PC-9 (cell line): ENCODE measurements at regions not wholly inside any gene's neighbourhood (a gene's known extent, or its start where the extent isn't known, plus 50 kb on each side); places are given as distances from the start of the nearest gene placed in this dataset.
A peak's percentile ranks its signal among the peaks of the same experiment; 100 is the strongest.

Experiments
- BruUV-seq: library from RNA; stranded (reverse); fragments of 400-500 nt; replicated peaks from 2 replicates; lab custom pipeline; 2021; lab: Mats Ljungman, UMichigan
- CTCF ChIA-PET: fragments of 300-600 bp; sonication (Branson Sonifier 250); formaldehyde crosslinking; loops from one replicate; lab custom pipeline; 2022; ENCODE audit warnings: antibody characterized with exemption; lab: Charles Lee
- POLR2A ChIA-PET: fragments of 300-600 bp; sonication (Branson Sonifier 250); formaldehyde crosslinking; loops from one replicate; lab custom pipeline; 2022; ENCODE audit warnings: antibody characterized with exemption; ENCODE audit not compliant: unreplicated experiment; lab: Charles Lee
- DNase-seq, 2 experiments: peaks; one replicate each; pipeline versions ENCODE4 v3.0.0 to v3.0.0-alpha.2; 2015 to 2022; ENCODE audit warnings: mixed read lengths in 1 of 2
- H2AFZ ChIP-seq: fragments of 200-600 bp; sonication (generic); 2 replicates; pipeline ENCODE4 v1.8.1; 2017; ENCODE audit warnings: antibody characterized with exemption
- H3F3A ChIP-seq: fragments of 200-600 bp; sonication (generic); 2 replicates; pipeline ENCODE4 v1.8.1; 2017; ENCODE audit warnings: antibody characterized with exemption, mild to moderate bottlenecking, low read depth; ENCODE audit not compliant: insufficient read depth
- H3K27ac ChIP-seq: fragments of 200-600 bp; sonication (generic); 2 replicates; pipeline ENCODE4 v1.6.1; 2016; ENCODE audit warnings: mixed run types
- H3K27me3 ChIP-seq: fragments of 200-600 bp; sonication (generic); 2 replicates; pipeline ENCODE4 v1.6.1; 2016; ENCODE audit warnings: low read depth, mixed run types; ENCODE audit not compliant: insufficient read depth
- H3K36me3 ChIP-seq: fragments of 200-600 bp; sonication (generic); 2 replicates; pipeline ENCODE4 v1.6.1; 2016; ENCODE audit warnings: low read depth, mixed run types
- H3K4me1 ChIP-seq: fragments of 200-600 bp; sonication (generic); replicated peaks from 2 replicates; pipeline ENCODE4 v1.6.1; 2016; ENCODE audit warnings: mixed run types; ENCODE audit not compliant: insufficient read depth
- H3K4me2 ChIP-seq: fragments of 200-600 bp; sonication (generic); 2 replicates; pipeline ENCODE4 v1.6.1; 2017; ENCODE audit warnings: mixed run types
- H3K4me3 ChIP-seq: fragments of 200-600 bp; sonication (generic); 2 replicates; pipeline ENCODE4 v1.6.1; 2016; ENCODE audit warnings: mixed run types
- H3K79me2 ChIP-seq: fragments of 200-600 bp; sonication (generic); 2 replicates; pipeline ENCODE4 v1.6.1; 2017; ENCODE audit warnings: low read depth, mixed run types
- H3K9me2 ChIP-seq: fragments of 200-600 bp; sonication (generic); 2 replicates; pipeline ENCODE4 v1.8.1; 2017; ENCODE audit warnings: mild to moderate bottlenecking; ENCODE audit not compliant: insufficient read depth
- H3K9me3 ChIP-seq: fragments of 200-600 bp; sonication (generic); 2 replicates; pipeline ENCODE4 v1.8.1; 2016; ENCODE audit warnings: low read depth; ENCODE audit not compliant: insufficient read depth
- H4K20me1 ChIP-seq: fragments of 200-600 bp; sonication (generic); 2 replicates; pipeline ENCODE4 v1.8.1; 2017; ENCODE audit not compliant: insufficient read depth
- EZH2 ChIP-seq: fragments of 200-600 bp; sonication (generic); IDR thresholded peaks from 2 replicates; pipeline ENCODE4 v1.8.0; 2017; ENCODE audit warnings: antibody characterized with exemption, low read depth
- intact Hi-C: fragments of 100-400 bp; cut with micrococcal nuclease; formaldehyde crosslinking; loops from one replicate; pipeline ENCODE4 v1.10.0; 2022; ENCODE audit not compliant: unreplicated experiment
- TF ChIP-seq, protein P1 (sequence below): fragments of 200-600 bp; sonication (generic); conservative IDR thresholded peaks from 2 replicates; pipeline ENCODE4 v1.6.1; 2017; ENCODE audit warnings: mixed run types, antibody characterized with exemption, mild to moderate bottlenecking, moderate library complexity

DNA sequence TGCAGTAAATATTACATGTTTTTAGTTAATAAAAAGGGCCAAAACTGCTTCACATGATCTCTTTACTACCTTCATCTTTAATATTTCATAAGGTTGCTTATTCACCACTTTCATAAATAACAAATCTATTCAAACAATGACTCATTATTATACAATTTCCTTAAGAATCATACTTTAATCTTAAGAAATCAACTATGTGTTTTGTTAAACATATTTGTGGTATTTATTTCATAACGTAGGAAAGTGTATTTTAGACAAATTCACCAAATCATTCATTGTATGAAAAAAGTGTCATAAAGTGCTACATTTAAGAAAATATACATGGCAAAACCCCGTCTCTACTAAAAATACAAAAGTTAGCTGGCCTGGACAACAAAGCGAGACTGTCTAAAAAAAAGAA lies 150.5 kb upstream of the RXFP1 start:
- Histone ChIP-seq H3K4me1 (peaks cover 12% of the 10 kb centered on the region), H3K79me2 (no peaks in the 10 kb centered on the region), H2AFZ (no peak overlapping the region), H3K9me2 (no peaks in the 10 kb centered on the region), H3K9me3 (no peaks in the 10 kb centered on the region), H3K4me3 (no peak overlapping the region), H3K36me3 (no peaks in the 10 kb centered on the region), H3F3A (no peaks in the 10 kb centered on the region), H3K27ac (peak overlapping the region; percentile 17; the same call in 1 of the 2 replicates), H4K20me1 (no peaks in the 10 kb centered on the region), H3K27me3 (no peaks in the 10 kb centered on the region), H3K4me2 (peak overlapping the region; percentile 25)
- TF ChIP-seq EZH2: no peak
- TF ChIP-seq, protein P1, sequence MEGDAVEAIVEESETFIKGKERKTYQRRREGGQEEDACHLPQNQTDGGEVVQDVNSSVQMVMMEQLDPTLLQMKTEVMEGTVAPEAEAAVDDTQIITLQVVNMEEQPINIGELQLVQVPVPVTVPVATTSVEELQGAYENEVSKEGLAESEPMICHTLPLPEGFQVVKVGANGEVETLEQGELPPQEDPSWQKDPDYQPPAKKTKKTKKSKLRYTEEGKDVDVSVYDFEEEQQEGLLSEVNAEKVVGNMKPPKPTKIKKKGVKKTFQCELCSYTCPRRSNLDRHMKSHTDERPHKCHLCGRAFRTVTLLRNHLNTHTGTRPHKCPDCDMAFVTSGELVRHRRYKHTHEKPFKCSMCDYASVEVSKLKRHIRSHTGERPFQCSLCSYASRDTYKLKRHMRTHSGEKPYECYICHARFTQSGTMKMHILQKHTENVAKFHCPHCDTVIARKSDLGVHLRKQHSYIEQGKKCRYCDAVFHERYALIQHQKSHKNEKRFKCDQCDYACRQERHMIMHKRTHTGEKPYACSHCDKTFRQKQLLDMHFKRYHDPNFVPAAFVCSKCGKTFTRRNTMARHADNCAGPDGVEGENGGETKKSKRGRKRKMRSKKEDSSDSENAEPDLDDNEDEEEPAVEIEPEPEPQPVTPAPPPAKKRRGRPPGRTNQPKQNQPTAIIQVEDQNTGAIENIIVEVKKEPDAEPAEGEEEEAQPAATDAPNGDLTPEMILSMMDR: no peak
- POLR2A ChIA-PET: no interaction called here
- DNase-seq: peak in 1 of 2 experiments; percentile 50
- CTCF ChIA-PET: no interaction called here
- intact Hi-C loops: no loop called here
- BruUV-seq: no TSS peak

DNA sequence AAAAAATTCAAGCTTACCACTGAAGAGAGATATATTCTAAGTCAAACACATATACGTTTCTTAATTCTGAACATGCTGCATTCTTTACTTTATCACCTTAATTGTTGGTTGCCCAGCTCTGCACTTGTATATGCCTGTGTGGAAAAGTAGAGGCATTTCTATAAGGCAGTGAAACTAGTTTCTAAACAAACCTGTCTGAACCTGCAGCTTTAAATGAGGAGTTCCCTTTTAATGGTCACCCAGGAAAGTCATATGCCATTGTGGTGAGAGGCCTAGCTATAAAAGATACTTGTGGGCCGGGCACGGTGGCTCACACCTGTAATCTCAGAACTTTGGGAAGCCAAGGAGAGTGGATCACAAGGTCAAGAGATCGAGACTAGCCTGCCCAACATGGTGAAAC lies 147.4 kb upstream of the RXFP1 start:
- H4K20me1 ChIP-seq: no peaks in the 10 kb centered on the region
- intact Hi-C loops: loop anchor here (2.0 kb wide), 1 partner anchor 74 kb away; no protein-coding TSS in a partner anchor
- no peaks in the 10 kb centered on the region for H3K79me2 ChIP-seq
- H3K27me3 ChIP-seq: no peaks in the 10 kb centered on the region
- BruUV-seq: no TSS peak
- H3K27ac ChIP-seq: no peak overlapping the region
- no peaks in the 10 kb centered on the region for H3F3A ChIP-seq
- H3K9me3 ChIP-seq: no peaks in the 10 kb centered on the region
- H3K4me2 ChIP-seq: no peak overlapping the region
- H3K36me3 ChIP-seq: no peaks in the 10 kb centered on the region
- peaks cover 12% of the 10 kb centered on the region for H3K4me1 ChIP-seq
- POLR2A ChIA-PET: no interaction called here
- no peak for TF ChIP-seq EZH2
- TF ChIP-seq, protein P1: no peak
- no peaks in the 10 kb centered on the region for H3K9me2 ChIP-seq
- CTCF ChIA-PET: no interaction called here
- H2AFZ ChIP-seq: no peak overlapping the region
- H3K4me3 ChIP-seq: no peak overlapping the region
- no peak for DNase-seq

DNA sequence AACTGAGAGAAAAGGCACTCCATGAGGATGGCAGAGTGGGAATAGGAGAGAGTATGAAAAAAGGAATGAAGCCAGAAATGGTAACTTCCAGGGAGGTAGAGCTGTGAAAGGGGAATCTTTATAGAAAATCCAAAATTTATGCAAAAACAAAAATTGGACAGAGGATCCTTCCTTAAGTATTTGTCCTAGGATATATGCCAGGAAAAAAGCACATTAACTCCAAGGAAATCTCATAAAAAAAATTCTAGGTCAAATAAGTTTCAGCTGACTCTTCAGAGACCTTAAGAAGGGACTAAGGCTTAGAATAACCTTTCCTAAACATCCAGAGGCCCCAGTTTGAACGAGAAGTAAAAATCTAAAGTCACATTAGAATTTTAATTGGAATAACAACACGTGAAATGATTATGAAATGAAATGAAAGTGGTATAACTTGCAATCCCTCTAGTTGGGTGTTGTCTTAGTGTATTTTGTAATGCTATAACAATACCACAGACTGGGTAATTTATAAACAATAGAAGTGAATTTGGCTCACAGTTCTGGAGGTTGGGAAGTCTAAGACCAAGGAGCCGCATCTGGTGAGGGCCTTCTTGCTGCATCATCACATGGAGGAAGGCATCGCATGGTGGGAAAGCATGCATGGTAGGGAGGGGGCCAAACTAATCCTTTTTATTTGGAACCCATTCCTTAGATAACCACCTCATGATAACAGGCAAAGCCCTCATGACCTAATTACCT lies 145.4 kb upstream of the RXFP1 start:
- Histone ChIP-seq H3K4me3 (no peak overlapping the region), H3K79me2 (no peaks in the 10 kb centered on the region), H3K4me1 (peaks cover 5% of the 10 kb centered on the region), H3K36me3 (no peaks in the 10 kb centered on the region), H3K9me2 (no peaks in the 10 kb centered on the region), H3K27ac (no peak overlapping the region), H4K20me1 (no peaks in the 10 kb centered on the region), H2AFZ (no peak overlapping the region), H3K4me2 (no peak overlapping the region), H3K9me3 (no peaks in the 10 kb centered on the region), H3F3A (no peaks in the 10 kb centered on the region), H3K27me3 (no peaks in the 10 kb centered on the region)
- intact Hi-C loops: no loop called here
- DNase-seq: no peak
- no TSS peak for BruUV-seq
- POLR2A ChIA-PET: no interaction called here
- no peak for TF ChIP-seq EZH2
- TF ChIP-seq, protein P1: no peak
- CTCF ChIA-PET: no interaction called here
